ENCODE measurements at regions not wholly inside any gene's neighbourhood (a gene's known extent, or its start where the extent isn't known, plus 50 kb on each side); places are given as distances from the start of the nearest gene placed in this dataset.

DNA sequence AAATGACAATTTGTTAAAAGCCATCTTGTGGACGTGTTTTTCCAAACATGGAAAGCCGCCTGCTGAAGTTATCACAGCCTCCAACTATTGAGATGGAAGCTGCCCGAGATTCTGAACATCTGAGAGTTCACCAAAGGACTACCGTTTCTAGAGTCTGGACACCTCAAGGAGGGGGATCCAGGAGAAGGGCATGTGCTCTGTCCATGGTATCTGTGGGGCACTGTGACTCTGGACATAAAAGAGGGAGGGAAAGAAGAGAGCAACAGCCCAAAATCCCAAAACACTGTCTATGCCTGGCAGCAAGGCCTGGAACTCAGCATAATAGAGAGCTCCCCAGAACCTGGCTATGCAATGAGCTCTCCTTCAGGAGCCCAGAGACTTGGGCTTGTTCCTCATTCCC is 319.9 kb downstream of the EN1 start:
- TF ChIP-seq, protein P1, sequence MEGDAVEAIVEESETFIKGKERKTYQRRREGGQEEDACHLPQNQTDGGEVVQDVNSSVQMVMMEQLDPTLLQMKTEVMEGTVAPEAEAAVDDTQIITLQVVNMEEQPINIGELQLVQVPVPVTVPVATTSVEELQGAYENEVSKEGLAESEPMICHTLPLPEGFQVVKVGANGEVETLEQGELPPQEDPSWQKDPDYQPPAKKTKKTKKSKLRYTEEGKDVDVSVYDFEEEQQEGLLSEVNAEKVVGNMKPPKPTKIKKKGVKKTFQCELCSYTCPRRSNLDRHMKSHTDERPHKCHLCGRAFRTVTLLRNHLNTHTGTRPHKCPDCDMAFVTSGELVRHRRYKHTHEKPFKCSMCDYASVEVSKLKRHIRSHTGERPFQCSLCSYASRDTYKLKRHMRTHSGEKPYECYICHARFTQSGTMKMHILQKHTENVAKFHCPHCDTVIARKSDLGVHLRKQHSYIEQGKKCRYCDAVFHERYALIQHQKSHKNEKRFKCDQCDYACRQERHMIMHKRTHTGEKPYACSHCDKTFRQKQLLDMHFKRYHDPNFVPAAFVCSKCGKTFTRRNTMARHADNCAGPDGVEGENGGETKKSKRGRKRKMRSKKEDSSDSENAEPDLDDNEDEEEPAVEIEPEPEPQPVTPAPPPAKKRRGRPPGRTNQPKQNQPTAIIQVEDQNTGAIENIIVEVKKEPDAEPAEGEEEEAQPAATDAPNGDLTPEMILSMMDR (IDR thresholded peaks at IDR 0.05; ENCODE audit: insufficient read depth, low read length, poor library complexity, severe bottlenecking) = no peak
- no peak for TF ChIP-seq EZH2phosphoT487 (conservative IDR thresholded peaks at IDR 0.05; ENCODE audit: low read length)

Measured in SU-DHL-6 (cell line).